ENCODE measurements at regions not wholly inside any gene's neighbourhood (a gene's known extent, or its start where the extent isn't known, plus 50 kb on each side); places are given as distances from the start of the nearest gene placed in this dataset.

DNA sequence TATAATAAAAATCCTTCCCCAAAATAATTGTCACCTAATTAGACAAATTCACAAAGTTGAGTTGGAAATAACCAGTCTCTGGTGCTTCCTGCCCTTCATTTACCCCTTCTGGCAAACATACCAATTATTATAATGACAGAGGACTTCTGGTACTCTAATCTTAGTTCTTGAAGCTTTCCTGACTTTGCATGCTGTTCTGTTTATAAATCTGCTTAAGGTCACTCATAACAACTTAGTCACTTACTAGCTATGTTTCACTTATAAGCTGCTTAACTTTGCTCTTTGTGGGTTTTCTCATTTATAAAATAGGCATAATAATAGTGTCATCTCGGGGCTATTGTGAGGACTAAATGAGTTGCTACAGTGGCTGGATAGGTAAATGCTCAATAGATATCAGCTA is 446.5 kb downstream of the EFNA5 start:
- TF ChIP-seq, protein P1, sequence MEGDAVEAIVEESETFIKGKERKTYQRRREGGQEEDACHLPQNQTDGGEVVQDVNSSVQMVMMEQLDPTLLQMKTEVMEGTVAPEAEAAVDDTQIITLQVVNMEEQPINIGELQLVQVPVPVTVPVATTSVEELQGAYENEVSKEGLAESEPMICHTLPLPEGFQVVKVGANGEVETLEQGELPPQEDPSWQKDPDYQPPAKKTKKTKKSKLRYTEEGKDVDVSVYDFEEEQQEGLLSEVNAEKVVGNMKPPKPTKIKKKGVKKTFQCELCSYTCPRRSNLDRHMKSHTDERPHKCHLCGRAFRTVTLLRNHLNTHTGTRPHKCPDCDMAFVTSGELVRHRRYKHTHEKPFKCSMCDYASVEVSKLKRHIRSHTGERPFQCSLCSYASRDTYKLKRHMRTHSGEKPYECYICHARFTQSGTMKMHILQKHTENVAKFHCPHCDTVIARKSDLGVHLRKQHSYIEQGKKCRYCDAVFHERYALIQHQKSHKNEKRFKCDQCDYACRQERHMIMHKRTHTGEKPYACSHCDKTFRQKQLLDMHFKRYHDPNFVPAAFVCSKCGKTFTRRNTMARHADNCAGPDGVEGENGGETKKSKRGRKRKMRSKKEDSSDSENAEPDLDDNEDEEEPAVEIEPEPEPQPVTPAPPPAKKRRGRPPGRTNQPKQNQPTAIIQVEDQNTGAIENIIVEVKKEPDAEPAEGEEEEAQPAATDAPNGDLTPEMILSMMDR (IDR thresholded peaks at IDR 0.05) = no peak
- no peak for TF ChIP-seq POLR2A (IDR thresholded peaks at IDR 0.05)

Data from right lobe of liver (tissue), 4 donors.